ENCODE measurements at regions not wholly inside any gene's neighbourhood (a gene's known extent, or its start where the extent isn't known, plus 50 kb on each side); places are given as distances from the start of the nearest gene placed in this dataset.

DNA sequence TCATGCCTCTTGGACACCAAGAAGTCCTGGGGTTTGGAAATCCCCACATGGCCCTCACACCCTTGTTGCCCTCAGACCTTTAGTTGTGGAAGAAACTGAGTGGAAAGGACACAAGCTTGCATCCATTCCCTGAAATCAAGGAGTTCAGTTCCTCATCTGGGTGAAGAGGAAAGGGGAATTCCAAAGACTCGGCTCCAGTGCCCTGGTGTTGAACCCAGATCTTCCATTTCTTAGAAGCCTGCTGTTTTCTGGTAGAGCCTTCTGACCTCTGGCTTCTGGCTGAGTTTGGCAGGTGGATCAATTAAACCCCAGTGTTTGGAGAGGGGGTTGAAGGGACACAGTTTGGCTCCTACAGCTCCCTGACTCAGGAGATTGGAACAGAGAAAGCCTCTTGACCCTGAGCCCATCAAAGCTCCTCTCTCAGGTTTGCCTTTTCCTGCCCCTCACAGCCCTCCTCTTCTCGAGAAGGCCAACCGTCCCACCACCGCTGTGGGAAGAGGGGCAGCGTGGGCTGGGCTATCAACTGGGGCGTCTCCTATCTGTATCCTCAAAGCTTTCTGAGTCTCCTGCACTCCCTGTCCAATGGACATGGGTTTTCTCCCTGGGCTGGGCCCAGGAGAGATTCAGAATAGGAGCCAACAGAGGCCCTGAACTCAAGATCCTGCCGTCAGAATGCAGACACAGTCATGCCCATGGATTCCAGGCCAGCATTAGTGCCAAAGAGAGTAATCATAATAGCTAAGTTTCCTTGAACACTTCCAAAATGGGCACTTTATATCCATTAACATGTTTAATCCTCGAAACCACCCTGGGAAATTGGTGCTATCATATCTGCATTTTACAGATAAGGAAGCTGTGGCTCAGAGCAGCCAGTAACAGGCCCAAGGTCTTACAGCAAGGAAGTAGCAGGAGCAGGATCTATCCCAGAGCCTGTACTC lies 146.2 kb downstream of the VEGFA start (continued):
- peak; percentile 52; the same call in 1 of the 2 replicates for TF ChIP-seq ZNF133 (CRISPR knock-in tag; IDR thresholded peaks at IDR 0.05)
- no peak for TF ChIP-seq BCOR (IDR thresholded peaks at IDR 0.05)
- TF ChIP-seq SMARCB1 (IDR thresholded peaks at IDR 0.05; ENCODE audit: insufficient read length, low read depth) = no peak
- TF ChIP-seq, protein P1, sequence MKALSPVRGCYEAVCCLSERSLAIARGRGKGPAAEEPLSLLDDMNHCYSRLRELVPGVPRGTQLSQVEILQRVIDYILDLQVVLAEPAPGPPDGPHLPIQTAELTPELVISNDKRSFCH (CRISPR knock-in tag; IDR thresholded peaks at IDR 0.05) = no peak
- TF ChIP-seq, protein P1 (tag; IDR thresholded peaks at IDR 0.05) = peak; percentile 57; the same call in 1 of the 2 replicates
- peak; percentile 75 for TF ChIP-seq SMARCA4 (IDR thresholded peaks at IDR 0.05)
- TF ChIP-seq U2AF2 (optimal IDR thresholded peaks at IDR 0.05; ENCODE audit: low read depth, low read length) = no peak
- no peak for TF ChIP-seq MCM5 (IDR thresholded peaks at IDR 0.05; ENCODE audit: low read depth)
- peak; percentile 84 for TF ChIP-seq DPF2 (IDR thresholded peaks at IDR 0.05)
- TF ChIP-seq SMAD2 (IDR thresholded peaks at IDR 0.05; ENCODE audit: low read depth, low read length) = no peak
- TF ChIP-seq ZNF75A (CRISPR knock-in tag; IDR thresholded peaks at IDR 0.05) = no peak; the same call in 1 of the 2 replicates
- TF ChIP-seq, protein P2, sequence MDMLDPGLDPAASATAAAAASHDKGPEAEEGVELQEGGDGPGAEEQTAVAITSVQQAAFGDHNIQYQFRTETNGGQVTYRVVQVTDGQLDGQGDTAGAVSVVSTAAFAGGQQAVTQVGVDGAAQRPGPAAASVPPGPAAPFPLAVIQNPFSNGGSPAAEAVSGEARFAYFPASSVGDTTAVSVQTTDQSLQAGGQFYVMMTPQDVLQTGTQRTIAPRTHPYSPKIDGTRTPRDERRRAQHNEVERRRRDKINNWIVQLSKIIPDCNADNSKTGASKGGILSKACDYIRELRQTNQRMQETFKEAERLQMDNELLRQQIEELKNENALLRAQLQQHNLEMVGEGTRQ (CRISPR knock-in tag; IDR thresholded peaks at IDR 0.05) = no peak
- no peak for TF ChIP-seq MCM2 (IDR thresholded peaks at IDR 0.05; ENCODE audit: low read depth)
- TF ChIP-seq C11orf30 (IDR thresholded peaks at IDR 0.05; ENCODE audit: low read depth) = no peak
- TF ChIP-seq PTTG1 (tag; IDR thresholded peaks at IDR 0.05; ENCODE audit: low read depth) = peak; percentile 41; the same call in 1 of the 2 replicates
- TF ChIP-seq, protein P3, sequence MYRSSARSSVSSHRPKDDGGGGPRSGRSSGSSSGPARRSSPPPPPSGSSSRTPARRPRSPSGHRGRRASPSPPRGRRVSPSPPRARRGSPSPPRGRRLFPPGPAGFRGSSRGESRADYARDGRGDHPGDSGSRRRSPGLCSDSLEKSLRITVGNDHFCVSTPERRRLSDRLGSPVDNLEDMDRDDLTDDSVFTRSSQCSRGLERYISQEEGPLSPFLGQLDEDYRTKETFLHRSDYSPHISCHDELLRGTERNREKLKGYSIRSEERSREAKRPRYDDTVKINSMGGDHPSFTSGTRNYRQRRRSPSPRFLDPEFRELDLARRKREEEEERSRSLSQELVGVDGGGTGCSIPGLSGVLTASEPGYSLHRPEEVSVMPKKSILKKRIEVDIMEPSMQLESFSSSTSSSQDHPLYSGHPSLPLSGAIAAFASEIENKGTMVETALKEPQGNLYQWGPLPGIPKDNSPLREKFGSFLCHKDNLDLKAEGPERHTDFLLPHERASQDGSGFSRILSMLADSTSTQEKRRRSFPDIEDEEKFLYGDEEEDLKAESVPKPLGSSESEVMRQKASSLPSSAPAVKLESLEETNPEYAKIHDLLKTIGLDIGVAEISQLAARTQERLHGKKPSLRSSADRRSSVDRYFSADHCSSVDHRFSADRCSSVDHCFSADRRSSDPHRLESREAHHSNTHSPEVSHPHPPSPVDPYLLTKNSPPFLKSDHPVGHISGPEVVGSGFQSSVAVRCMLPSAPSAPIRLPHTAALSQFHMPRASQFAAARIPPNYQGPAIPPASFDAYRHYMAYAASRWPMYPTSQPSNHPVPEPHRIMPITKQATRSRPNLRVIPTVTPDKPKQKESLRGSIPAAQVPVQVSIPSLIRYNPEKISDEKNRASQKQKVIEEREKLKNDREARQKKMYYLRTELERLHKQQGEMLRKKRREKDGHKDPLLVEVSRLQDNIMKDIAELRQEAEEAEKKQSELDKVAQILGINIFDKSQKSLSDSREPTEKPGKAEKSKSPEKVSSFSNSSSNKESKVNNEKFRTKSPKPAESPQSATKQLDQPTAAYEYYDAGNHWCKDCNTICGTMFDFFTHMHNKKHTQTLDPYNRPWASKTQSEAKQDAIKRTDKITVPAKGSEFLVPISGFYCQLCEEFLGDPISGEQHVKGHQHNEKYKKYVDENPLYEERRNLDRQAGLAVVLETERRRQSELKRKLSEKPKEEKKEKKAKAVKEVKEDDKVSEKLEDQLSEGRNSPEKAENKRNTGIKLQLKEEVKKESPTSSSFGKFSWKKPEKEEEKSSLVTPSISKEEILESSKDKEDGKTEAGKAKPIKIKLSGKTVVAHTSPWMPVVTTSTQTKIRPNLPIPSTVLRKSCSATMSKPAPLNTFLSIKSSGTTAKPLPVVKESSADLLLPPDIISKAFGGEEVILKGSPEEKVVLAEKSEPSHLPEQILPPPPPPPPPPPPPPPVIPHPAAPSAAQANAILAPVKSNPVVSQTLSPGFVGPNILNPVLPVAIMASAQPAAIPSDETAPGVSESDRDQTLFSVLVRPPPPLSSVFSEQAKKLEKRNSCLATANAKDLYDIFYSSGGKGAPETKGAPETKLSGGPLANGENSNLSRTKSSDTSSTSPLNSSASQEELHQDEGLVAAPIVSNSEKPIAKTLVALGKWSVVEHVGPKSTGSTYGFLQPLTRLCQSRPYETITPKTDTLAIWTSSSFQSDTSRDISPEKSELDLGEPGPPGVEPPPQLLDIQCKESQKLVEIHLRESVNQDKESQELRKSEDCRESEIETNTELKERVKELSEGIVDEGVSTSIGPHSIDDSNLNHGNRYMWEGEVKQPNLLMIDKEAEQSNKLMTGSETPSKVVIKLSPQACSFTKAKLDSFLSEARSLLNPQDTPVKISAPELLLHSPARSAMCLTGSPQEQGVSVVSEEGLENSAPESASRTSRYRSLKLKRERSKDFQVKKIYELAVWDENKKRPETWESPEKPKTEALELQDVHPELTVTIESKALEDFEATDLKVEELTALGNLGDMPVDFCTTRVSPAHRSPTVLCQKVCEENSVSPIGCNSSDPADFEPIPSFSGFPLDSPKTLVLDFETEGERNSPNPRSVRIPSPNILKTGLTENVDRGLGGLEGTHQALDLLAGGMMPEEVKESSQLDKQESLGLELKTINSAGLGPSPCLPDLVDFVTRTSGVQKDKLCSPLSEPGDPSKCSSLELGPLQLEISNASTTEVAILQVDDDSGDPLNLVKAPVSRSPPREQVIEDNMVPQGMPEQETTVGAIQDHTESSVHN (IDR thresholded peaks at IDR 0.05; ENCODE audit: borderline replicate concordance in 1 of 2, low read depth in 1 of 2) = no peak
- TF ChIP-seq, protein P4, sequence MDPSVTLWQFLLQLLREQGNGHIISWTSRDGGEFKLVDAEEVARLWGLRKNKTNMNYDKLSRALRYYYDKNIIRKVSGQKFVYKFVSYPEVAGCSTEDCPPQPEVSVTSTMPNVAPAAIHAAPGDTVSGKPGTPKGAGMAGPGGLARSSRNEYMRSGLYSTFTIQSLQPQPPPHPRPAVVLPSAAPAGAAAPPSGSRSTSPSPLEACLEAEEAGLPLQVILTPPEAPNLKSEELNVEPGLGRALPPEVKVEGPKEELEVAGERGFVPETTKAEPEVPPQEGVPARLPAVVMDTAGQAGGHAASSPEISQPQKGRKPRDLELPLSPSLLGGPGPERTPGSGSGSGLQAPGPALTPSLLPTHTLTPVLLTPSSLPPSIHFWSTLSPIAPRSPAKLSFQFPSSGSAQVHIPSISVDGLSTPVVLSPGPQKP (CRISPR knock-in tag; IDR thresholded peaks at IDR 0.05) = no peak
- TF ChIP-seq NFIC (IDR thresholded peaks at IDR 0.05) = no peak

All from K562 (cell line).